ENCODE measurements at regions not wholly inside any gene's neighbourhood (a gene's known extent, or its start where the extent isn't known, plus 50 kb on each side); places are given as distances from the start of the nearest gene placed in this dataset.

DNA sequence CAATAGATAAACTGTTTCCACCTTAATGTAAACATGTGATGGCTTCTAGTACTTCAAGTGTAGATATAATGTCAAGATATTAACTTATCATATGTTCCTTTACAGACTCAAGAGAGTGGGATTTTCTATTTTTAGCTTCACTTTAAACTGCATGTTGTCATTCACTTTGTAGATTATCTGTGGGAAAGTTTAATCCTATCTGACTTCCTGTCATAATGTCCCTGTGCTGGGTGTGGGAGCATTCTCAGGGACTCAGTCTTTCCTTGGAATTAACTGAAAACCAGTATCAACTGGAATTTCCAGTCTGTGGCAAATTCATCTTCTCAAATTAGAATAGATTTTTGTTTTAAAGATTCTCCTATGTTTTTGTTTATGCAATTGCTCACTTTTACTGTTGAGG, 226.1 kb upstream of the FERMT1 start:
- no peak for TF ChIP-seq RAD21 (IDR thresholded peaks at IDR 0.05; ENCODE audit: low read depth)
- TF ChIP-seq SRF (IDR thresholded peaks at IDR 0.05; ENCODE audit: low read depth): no peak
- TF ChIP-seq CBX3 (IDR thresholded peaks at IDR 0.05; ENCODE audit: low read depth): no peak
- TF ChIP-seq EGR1 (IDR thresholded peaks at IDR 0.05; ENCODE audit: low read depth): no peak
- TF ChIP-seq FOSL1 (IDR thresholded peaks at IDR 0.05; ENCODE audit: low read depth): no peak
- no peak for TF ChIP-seq CEBPB (IDR thresholded peaks at IDR 0.05; ENCODE audit: low read depth)
- TF ChIP-seq YY1 (IDR thresholded peaks at IDR 0.05; ENCODE audit: extremely low read depth, insufficient replicate concordance, low read depth, low read length): no peak
- no peak for TF ChIP-seq SIN3A (IDR thresholded peaks at IDR 0.05; ENCODE audit: low read depth)
- TF ChIP-seq POLR2AphosphoS5 (IDR thresholded peaks at IDR 0.05; ENCODE audit: low read depth, low read length): no peak
- no peak for TF ChIP-seq SP1 (IDR thresholded peaks at IDR 0.05; ENCODE audit: low read depth)
- TF ChIP-seq EZH2phosphoT487 (IDR thresholded peaks at IDR 0.05; ENCODE audit: borderline replicate concordance): no peak
- no peak for TF ChIP-seq ZNF274 (IDR thresholded peaks at IDR 0.05; ENCODE audit: low read depth, low read length)
- TF ChIP-seq, protein P1, sequence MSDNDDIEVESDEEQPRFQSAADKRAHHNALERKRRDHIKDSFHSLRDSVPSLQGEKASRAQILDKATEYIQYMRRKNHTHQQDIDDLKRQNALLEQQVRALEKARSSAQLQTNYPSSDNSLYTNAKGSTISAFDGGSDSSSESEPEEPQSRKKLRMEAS (IDR thresholded peaks at IDR 0.05): no peak
- no peak for TF ChIP-seq EZH2 (IDR thresholded peaks at IDR 0.05)
- TF ChIP-seq, protein P2, sequence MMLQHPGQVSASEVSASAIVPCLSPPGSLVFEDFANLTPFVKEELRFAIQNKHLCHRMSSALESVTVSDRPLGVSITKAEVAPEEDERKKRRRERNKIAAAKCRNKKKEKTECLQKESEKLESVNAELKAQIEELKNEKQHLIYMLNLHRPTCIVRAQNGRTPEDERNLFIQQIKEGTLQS (IDR thresholded peaks at IDR 0.05): no peak
- TF ChIP-seq ELF1 (IDR thresholded peaks at IDR 0.05; ENCODE audit: borderline replicate concordance, low read depth): no peak
- TF ChIP-seq, protein P3, sequence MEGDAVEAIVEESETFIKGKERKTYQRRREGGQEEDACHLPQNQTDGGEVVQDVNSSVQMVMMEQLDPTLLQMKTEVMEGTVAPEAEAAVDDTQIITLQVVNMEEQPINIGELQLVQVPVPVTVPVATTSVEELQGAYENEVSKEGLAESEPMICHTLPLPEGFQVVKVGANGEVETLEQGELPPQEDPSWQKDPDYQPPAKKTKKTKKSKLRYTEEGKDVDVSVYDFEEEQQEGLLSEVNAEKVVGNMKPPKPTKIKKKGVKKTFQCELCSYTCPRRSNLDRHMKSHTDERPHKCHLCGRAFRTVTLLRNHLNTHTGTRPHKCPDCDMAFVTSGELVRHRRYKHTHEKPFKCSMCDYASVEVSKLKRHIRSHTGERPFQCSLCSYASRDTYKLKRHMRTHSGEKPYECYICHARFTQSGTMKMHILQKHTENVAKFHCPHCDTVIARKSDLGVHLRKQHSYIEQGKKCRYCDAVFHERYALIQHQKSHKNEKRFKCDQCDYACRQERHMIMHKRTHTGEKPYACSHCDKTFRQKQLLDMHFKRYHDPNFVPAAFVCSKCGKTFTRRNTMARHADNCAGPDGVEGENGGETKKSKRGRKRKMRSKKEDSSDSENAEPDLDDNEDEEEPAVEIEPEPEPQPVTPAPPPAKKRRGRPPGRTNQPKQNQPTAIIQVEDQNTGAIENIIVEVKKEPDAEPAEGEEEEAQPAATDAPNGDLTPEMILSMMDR (IDR thresholded peaks at IDR 0.05 in 2 of 3, conservative IDR thresholded peaks at IDR 0.05 in 1 of 3; ENCODE audit: borderline replicate concordance in 1 of 3, insufficient read depth in 1 of 3, low read depth in 2 of 3, low read length in 2 of 3): no peak
- peaks cover 0 to 3% of the 10 kb centered on the region in 2 experiments; a peak in 1 of 4 replicates for H3K9me3 ChIP-seq (ENCODE audit: control insufficient read depth in 1 of 2, insufficient read depth in 1 of 2, low read depth in 1 of 2, low read length in 2 of 2)
- ChIA-PET CTCF (no interaction called here), POLR2A (no interaction called here), RAD21 (ENCODE audit: low non-redundant PET in 1 of 2, low total read pairs in 2 of 2, uncharacterized antibody in 2 of 2, unreplicated experiment in 2 of 2) (no interaction called here)
- no peaks in the 10 kb centered on the region for H3K36me3 ChIP-seq (ENCODE audit: control insufficient read depth in 1 of 2, insufficient read depth in 2 of 2, low read length in 2 of 2)
- H3K4me3 ChIP-seq (replicated peaks in 1 of 2; ENCODE audit: low read depth in 1 of 2, low read length in 2 of 2): no peak overlapping the region
- H3K4me1 ChIP-seq (ENCODE audit: control insufficient read depth in 1 of 2, insufficient read depth in 2 of 2, low read length in 2 of 2): no peaks in the 10 kb centered on the region
- ATAC-seq (no peak), DNase-seq (ENCODE audit: low read depth, low spot score) (no peak)
- no TSS peak for BruUV-seq (replicated peaks)
- H4K20me1 ChIP-seq (ENCODE audit: insufficient read depth): no peaks in the 10 kb centered on the region
- no peak overlapping the region for H2AFZ ChIP-seq (ENCODE audit: low read depth, low read length, poor library complexity, severe bottlenecking)
- no peaks in the 10 kb centered on the region for H3K79me2 ChIP-seq (ENCODE audit: insufficient read depth, low read length)
- no peaks in the 10 kb centered on the region for H3K9me2 ChIP-seq (ENCODE audit: insufficient read depth)
- H3K27me3 ChIP-seq (ENCODE audit: insufficient read depth, low read length): no peaks in the 10 kb centered on the region
- no peak overlapping the region for H3K4me2 ChIP-seq (ENCODE audit: low read length)
- intact Hi-C loops (cut with micrococcal nuclease): no loop called here
- no peak overlapping the region for H3K9ac ChIP-seq (ENCODE audit: low read length)
- H3K27ac ChIP-seq (ENCODE audit: low read depth, low read length): no peak overlapping the region

Measured in HCT116 (cell line).